ENCODE measurements at regions not wholly inside any gene's neighbourhood (a gene's known extent, or its start where the extent isn't known, plus 50 kb on each side); places are given as distances from the start of the nearest gene placed in this dataset.
"Not testable (repeated sequence)": the region's sequence is repeated elsewhere in the genome, so short reads cannot be mapped to it uniquely, and the experiment has no call there.

- no peaks in the 10 kb centered on the region for H3K9me3 ChIP-seq (replicated peaks; ENCODE audit: low read length)
- H3K4me2 ChIP-seq (ENCODE audit: low read length): no peak overlapping the region
- no peak overlapping the region for H3K4me3 ChIP-seq (ENCODE audit: low read length)
- H3K4me1 ChIP-seq (ENCODE audit: control insufficient read depth, insufficient read depth, low read length): no peaks in the 10 kb centered on the region
- no peaks in the 10 kb centered on the region for H3K27me3 ChIP-seq (ENCODE audit: control insufficient read depth, insufficient read depth, low read length)
- H3K36me3 ChIP-seq (ENCODE audit: insufficient read depth, low read length): no peaks in the 10 kb centered on the region
- no peak overlapping the region for H3K9ac ChIP-seq (ENCODE audit: low read depth, low read length)
Measured at GRCh38 chr5:10896016-10896415, 135.0 kb upstream of the DAP start.

DNA sequence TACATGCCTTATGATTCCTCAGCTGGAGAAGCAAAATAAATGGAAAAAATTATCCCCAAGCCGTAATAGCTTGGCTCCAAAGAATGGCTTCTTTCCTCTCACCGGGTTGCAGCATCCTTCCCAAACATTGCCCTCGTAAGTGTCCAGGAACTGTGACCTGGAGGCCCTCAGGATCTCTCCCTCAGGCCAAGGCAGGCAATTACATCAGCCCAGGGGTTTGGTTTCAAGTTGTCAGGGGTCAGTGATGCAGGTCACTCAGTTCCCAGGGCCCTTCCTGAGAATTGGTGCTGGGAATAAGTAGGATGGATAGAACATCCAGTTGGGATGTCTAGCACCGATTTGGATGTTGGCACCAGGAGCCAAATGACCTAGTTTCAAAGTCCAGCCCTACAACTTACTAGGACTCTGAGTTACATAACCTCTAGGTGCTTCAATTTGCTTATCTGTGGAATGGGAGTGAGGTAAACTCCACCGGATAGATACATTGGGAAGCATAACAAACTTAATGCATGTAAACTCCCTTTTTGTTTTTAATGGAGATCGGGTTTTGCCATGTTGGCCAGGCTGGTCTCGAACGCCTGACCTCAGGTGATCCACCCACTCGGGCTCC is 133.5 kb upstream of the DAP start:
- H3K9ac ChIP-seq (ENCODE audit: low read depth, low read length): no peak overlapping the region
- no peaks in the 10 kb centered on the region for H3K27me3 ChIP-seq (ENCODE audit: control insufficient read depth, insufficient read depth, low read length)
- no peak overlapping the region for H3K4me2 ChIP-seq (ENCODE audit: low read length)
- no peaks in the 10 kb centered on the region for H3K36me3 ChIP-seq (ENCODE audit: insufficient read depth, low read length)
- H3K4me1 ChIP-seq (ENCODE audit: control insufficient read depth, insufficient read depth, low read length): no peaks in the 10 kb centered on the region
- H3K4me3 ChIP-seq (ENCODE audit: low read length): no peak overlapping the region
- no peaks in the 10 kb centered on the region for H3K9me3 ChIP-seq (replicated peaks; ENCODE audit: low read length)

GRCh38 chr5:10892911-10893215 is 131.8 kb upstream of the DAP start:
- H3K9me3 ChIP-seq (replicated peaks; ENCODE audit: low read length): no peaks in the 10 kb centered on the region
- H3K4me1 ChIP-seq (ENCODE audit: control insufficient read depth, insufficient read depth, low read length): no peaks in the 10 kb centered on the region
- no peaks in the 10 kb centered on the region for H3K36me3 ChIP-seq (ENCODE audit: insufficient read depth, low read length)
- H3K27me3 ChIP-seq (ENCODE audit: control insufficient read depth, insufficient read depth, low read length): no peaks in the 10 kb centered on the region
- no peak overlapping the region for H3K9ac ChIP-seq (ENCODE audit: low read depth, low read length)
- no peak overlapping the region for H3K4me3 ChIP-seq (ENCODE audit: low read length)
- H3K4me2 ChIP-seq (ENCODE audit: low read length): no peak overlapping the region

DNA sequence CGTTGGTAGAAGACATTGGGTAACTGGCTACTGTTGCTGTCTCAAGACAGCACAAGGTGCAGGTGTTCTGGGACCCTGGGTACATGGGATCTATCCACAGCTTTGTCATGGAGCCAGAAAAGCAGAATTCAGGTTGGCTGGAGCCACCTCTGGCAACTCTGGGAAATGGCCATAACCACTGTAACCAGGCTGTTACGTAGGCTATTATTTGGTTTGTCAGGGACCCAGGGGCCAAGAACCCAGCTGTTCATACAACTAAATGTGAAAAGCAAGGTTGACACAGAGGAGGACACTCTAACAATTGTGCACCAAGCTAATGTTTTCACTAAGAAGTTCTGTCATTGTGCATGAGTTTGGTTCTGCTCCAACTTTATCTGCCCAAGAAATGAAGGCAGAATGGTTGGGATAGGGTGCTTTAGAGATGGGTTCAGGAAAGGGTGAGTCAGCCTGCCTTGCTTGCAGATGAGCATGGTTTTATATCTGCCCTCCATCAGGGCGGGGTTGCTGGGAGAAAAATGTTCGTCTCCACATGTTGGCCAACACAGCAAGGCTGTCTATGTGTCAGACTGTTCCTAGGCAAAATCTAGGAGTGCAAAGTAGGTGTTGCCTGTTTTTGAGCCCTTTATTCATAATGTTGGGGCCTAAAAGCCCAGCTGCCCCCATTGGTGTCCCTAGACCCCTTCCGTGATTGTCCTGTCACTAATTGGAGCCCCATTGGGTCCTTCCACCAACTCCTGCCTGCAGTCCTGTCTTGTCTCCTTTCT is 131.3 kb upstream of the DAP start:
- Histone ChIP-seq H3K36me3 (ENCODE audit: insufficient read depth, low read length) (no peaks in the 10 kb centered on the region), H3K27me3 (ENCODE audit: control insufficient read depth, insufficient read depth, low read length) (no peaks in the 10 kb centered on the region), H3K4me1 (ENCODE audit: control insufficient read depth, insufficient read depth, low read length) (no peaks in the 10 kb centered on the region), H3K9ac (ENCODE audit: low read depth, low read length) (no peak overlapping the region), H3K4me3 (ENCODE audit: low read length) (no peak overlapping the region), H3K9me3 (replicated peaks; ENCODE audit: low read length) (no peaks in the 10 kb centered on the region), H3K4me2 (ENCODE audit: low read length) (no peak overlapping the region)

DNA sequence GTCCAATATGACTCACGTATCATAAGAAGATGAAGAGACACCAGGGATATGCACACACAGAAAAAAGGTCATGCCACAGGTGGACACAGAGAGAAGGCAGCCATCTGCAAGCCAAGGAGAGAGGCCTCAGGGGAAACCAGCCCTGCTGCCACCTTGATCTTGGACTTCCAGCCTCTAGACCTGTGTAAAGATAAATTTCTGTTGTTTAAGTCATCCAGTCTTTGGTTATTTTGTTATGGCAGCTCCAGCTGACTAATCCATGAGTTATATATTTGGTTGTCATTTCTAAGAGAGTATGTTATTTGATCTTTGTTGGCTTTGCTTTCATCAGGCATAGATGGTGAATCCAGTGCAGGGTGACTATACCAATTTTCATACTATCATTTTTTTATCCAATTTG is 130.2 kb upstream of the DAP start:
- Histone ChIP-seq H3K9me3 (replicated peaks; ENCODE audit: low read length) (no peaks in the 10 kb centered on the region), H3K36me3 (ENCODE audit: insufficient read depth, low read length) (no peaks in the 10 kb centered on the region), H3K4me3 (ENCODE audit: low read length) (no peak overlapping the region), H3K4me1 (ENCODE audit: control insufficient read depth, insufficient read depth, low read length) (no peaks in the 10 kb centered on the region), H3K9ac (ENCODE audit: low read depth, low read length) (no peak overlapping the region), H3K27me3 (ENCODE audit: control insufficient read depth, insufficient read depth, low read length) (no peaks in the 10 kb centered on the region), H3K4me2 (ENCODE audit: low read length) (no peak overlapping the region)

DNA sequence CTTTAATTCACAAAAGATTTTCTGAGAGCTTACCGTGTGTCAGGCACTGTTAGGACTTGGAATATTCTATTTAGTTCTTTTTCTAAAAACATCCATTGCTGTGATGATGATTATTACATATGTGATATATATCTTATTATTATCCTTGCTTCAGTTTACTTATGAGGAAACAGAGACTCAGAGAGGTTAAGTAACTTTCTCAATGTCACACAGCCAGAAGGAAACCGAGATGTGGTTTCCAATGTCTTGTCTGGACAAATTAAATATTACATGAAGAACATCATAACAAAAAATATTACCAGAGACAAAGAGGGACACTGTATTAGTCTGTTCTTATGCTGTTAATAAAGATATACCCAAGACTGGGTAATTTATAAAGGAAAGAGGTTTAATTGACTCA is 125.5 kb upstream of the DAP start:
- Histone ChIP-seq H3K9me3 (replicated peaks; ENCODE audit: low read length) (no peaks in the 10 kb centered on the region), H3K9ac (ENCODE audit: low read depth, low read length) (no peak overlapping the region), H3K36me3 (ENCODE audit: insufficient read depth, low read length) (no peaks in the 10 kb centered on the region), H3K4me1 (ENCODE audit: control insufficient read depth, insufficient read depth, low read length) (no peaks in the 10 kb centered on the region), H3K27me3 (ENCODE audit: control insufficient read depth, insufficient read depth, low read length) (no peaks in the 10 kb centered on the region), H3K4me3 (ENCODE audit: low read length) (no peak overlapping the region), H3K4me2 (ENCODE audit: low read length) (no peak overlapping the region)

DNA sequence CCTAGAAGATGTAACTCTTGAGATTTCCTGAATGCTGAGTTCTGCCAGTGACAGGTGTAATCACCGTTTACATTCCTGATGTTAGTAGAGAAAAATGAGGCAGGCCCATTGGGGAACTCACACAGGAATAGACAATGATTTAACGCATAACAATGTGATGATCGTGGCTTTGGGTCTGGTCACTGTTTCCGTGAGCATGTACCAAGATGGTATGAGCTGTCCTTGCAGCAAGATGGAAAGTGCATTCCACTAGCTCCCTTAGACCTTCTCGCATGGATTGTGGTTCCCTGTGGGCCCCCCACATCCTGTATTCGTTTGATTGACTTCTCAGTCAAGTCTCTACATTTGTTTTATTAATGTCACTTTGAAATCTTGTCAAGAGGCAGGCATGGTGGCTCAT is 124.0 kb upstream of the DAP start:
- H3K4me1 ChIP-seq (ENCODE audit: control insufficient read depth, insufficient read depth, low read length): no peaks in the 10 kb centered on the region
- no peak overlapping the region for H3K4me2 ChIP-seq (ENCODE audit: low read length)
- H3K9me3 ChIP-seq (replicated peaks; ENCODE audit: low read length): no peaks in the 10 kb centered on the region
- H3K27me3 ChIP-seq (ENCODE audit: control insufficient read depth, insufficient read depth, low read length): no peaks in the 10 kb centered on the region
- H3K4me3 ChIP-seq (ENCODE audit: low read length): no peak overlapping the region
- no peaks in the 10 kb centered on the region for H3K36me3 ChIP-seq (ENCODE audit: insufficient read depth, low read length)
- H3K9ac ChIP-seq (ENCODE audit: low read depth, low read length): no peak overlapping the region

DNA sequence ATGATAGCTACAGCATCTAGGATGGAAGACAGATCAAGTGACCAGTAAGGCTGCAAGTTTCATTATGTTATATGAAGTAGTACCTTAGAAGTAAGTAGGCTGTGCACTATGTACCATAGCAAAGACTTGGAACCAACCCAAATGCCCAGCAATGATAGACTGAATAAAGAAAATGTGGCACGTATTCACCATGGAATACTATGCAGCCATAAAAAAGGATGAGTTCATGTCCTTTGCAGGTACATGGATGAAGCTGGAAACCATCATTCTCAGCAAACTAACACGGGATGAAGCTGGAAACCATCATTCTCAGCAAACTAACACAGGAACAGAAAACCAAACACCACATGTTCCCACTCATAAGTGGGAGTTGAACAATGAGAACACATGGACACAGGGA is 122.9 kb upstream of the DAP start:
- not testable (repeated sequence) for H3K4me1 ChIP-seq (ENCODE audit: control insufficient read depth, insufficient read depth, low read length); H3K27me3 ChIP-seq (ENCODE audit: control insufficient read depth, insufficient read depth, low read length); H3K4me2 ChIP-seq (ENCODE audit: low read length); H3K36me3 ChIP-seq (ENCODE audit: insufficient read depth, low read length); H3K4me3 ChIP-seq (ENCODE audit: low read length); H3K9ac ChIP-seq (ENCODE audit: low read depth, low read length); H3K9me3 ChIP-seq (replicated peaks; ENCODE audit: low read length)

GRCh38 chr5:10880934-10881333 is 119.9 kb upstream of the DAP start:
- Histone ChIP-seq H3K9me3 (replicated peaks; ENCODE audit: low read length) (no peaks in the 10 kb centered on the region), H3K4me1 (ENCODE audit: control insufficient read depth, insufficient read depth, low read length) (no peaks in the 10 kb centered on the region), H3K4me3 (ENCODE audit: low read length) (no peak overlapping the region), H3K9ac (ENCODE audit: low read depth, low read length) (no peak overlapping the region), H3K27me3 (ENCODE audit: control insufficient read depth, insufficient read depth, low read length) (no peaks in the 10 kb centered on the region), H3K36me3 (ENCODE audit: insufficient read depth, low read length) (no peaks in the 10 kb centered on the region), H3K4me2 (ENCODE audit: low read length) (no peak overlapping the region)

DNA sequence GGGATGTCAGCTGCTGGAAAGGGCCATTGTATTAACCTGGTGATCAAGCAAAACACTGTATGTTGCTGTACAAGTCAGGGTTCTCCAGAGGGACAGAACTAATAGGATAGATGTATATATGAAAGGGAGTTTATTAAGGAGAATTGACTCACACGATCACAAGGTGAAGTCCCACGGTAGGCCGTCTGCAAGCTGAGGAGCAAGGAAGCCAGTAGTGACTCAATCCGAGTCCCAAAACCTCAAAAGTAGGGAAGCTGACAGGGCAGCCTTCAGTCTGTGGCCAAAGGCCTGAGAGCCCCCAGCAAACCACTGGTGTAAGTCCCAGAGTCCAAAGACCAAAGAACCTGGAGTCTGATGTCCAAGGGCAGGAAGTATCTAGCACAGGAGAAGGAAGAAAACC is 116.0 kb upstream of the DAP start:
- H3K4me1 ChIP-seq (ENCODE audit: control insufficient read depth, insufficient read depth, low read length); H3K4me3 ChIP-seq (ENCODE audit: low read length); H3K4me2 ChIP-seq (ENCODE audit: low read length); H3K36me3 ChIP-seq (ENCODE audit: insufficient read depth, low read length); H3K9ac ChIP-seq (ENCODE audit: low read depth, low read length); H3K27me3 ChIP-seq (ENCODE audit: control insufficient read depth, insufficient read depth, low read length); H3K9me3 ChIP-seq (replicated peaks; ENCODE audit: low read length): not testable (repeated sequence)

GRCh38 chr5:10876006-10876744 is 115.1 kb upstream of the DAP start:
- H3K36me3 ChIP-seq (ENCODE audit: insufficient read depth, low read length): no peaks in the 10 kb centered on the region
- no peaks in the 10 kb centered on the region for H3K4me1 ChIP-seq (ENCODE audit: control insufficient read depth, insufficient read depth, low read length)
- H3K9me3 ChIP-seq (replicated peaks; ENCODE audit: low read length): no peaks in the 10 kb centered on the region
- no peak overlapping the region for H3K4me3 ChIP-seq (ENCODE audit: low read length)
- no peak overlapping the region for H3K9ac ChIP-seq (ENCODE audit: low read depth, low read length)
- H3K27me3 ChIP-seq (ENCODE audit: control insufficient read depth, insufficient read depth, low read length): peaks cover 4% of the 10 kb centered on the region
- no peak overlapping the region for H3K4me2 ChIP-seq (ENCODE audit: low read length)

Data from skeletal muscle satellite cell (primary cell).